ENCODE measurements at regions not wholly inside any gene's neighbourhood (a gene's known extent, or its start where the extent isn't known, plus 50 kb on each side); places are given as distances from the start of the nearest gene placed in this dataset.
"Not testable (repeated sequence)": the region's sequence is repeated elsewhere in the genome, so short reads cannot be mapped to it uniquely, and the experiment has no call there.

DNA sequence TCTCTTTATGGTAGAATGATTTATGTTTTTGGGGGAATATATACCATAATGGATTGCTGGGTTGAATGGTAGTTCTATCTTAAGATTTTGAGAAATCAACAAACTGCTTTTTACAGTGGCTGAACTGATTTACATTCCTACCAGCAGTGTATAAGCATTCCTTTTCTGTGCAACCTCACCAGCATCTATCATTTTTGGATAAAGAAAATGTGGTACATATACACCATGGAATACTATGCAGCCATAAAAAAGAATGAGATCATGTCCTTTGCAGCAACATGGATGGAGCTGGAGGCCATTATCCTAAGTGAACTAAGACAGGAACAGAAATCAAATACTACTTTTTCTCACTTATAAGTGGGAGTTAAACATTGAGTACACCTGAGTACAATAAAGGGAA, 746.4 kb downstream of the MAT2B start:
- in situ Hi-C loops (cut with HindIII; ENCODE audit: low sequenced_read_pairs) = not testable (repeated sequence)

DNA sequence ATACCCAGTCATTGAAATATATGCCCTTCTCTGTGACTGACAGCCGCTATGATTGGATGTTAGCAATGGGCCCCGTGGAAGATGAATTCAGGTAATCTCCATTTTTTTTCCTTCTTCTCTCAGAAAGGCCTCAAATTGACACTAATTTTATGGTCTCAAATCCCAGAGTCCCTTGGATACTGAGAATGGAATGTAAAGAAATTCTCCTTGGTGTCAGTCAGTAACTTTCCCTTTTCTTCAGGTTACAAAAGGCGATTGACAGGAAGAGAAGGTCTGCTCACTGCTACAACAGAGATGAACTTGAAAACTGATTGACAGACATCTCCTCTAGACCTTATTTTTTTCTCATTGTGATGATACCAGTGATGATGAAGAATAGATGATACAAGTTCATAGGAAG, 748.3 kb downstream of the MAT2B start:
- in situ Hi-C loops (cut with HindIII; ENCODE audit: low sequenced_read_pairs) = no loop called here

DNA sequence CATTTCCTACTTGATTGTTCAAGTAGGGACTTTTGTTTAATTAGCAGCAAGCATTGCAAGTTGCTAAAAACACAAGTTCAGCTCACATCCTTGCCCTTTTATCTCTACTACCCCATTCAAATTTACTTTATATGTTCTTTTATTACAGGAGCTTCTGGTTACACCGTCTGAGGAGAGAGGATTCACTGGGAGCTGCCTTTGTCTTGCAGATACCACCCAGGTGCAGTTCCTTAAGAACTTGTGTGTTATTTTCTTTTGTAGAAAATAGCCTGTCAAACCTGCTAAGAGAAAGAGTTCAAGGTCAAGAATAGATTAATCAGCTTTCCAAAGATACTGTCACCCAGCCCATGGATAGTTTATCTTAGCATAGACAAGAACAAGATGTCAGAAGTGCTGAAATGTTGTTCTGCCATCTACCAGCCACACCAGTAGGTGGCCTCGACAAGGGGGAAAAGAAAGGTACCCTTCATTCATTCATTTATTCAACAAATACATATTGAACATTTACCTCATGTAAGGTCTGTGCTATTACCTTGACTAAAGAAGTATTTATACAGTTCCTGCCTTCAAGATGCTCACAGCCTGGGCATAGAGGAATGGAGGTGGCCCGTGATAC, 750.3 kb downstream of the MAT2B start:
- in situ Hi-C loops (cut with HindIII; ENCODE audit: low sequenced_read_pairs) = no loop called here

DNA sequence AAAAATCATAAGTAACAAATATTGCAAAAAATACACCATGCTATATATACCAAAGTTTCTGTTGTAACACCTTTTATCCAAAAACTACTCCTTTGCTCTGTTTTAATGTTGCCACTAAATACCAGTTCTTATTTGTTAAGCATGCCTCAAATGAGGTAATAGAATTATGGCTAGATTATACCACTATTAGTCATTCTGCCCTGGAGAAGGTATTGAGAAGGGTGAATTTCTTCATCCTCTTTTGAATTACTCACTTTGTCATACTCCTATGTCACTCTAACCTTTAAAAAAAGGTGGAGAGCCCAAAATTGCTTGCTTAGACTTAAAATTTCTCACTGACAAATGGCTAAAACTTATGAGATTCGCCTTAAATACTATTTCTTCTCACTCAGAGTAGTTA, 750.9 kb downstream of the MAT2B start:
- in situ Hi-C loops (cut with HindIII; ENCODE audit: low sequenced_read_pairs) = no loop called here

DNA sequence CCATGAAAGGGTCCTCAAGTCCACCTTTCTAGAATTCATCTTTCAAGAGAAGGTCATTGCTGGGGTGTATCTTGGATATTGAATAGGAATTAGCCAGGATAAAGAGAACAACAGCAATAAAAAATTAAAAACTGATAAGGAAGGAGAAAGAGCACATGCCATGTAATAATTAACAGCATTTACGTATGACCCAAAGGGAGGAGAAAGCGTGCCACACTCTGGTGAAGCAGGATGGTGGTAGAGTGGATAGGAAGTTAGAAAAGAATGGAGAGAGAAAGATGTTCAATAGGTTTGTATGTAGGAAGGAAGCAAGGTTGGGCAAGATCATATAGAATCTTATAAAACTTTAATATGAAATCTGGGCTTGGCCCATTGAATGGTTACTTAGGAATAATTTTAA, 751.5 kb downstream of the MAT2B start:
- in situ Hi-C loops (cut with HindIII; ENCODE audit: low sequenced_read_pairs) = no loop called here

DNA sequence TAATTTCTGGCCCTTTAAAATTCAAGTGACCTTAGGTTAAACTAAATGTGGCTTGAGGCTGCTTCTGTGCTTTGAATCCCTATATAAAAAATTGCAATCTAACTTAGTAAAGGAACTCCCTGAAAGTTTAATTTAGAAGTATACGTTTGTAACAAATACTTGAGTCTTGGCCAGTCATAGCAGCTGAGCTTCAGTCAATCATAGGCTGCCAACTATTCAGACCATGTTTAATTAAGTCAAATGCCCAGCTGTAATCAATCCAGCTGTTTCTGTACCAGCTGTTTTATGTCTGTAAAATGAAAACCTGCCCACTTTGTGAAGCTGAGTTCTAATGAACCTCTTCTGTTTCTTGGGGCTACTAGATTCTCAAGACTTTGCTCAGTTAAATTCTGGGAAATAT, 760.1 kb downstream of the MAT2B start:
- in situ Hi-C loops (cut with HindIII; ENCODE audit: low sequenced_read_pairs) = no loop called here

DNA sequence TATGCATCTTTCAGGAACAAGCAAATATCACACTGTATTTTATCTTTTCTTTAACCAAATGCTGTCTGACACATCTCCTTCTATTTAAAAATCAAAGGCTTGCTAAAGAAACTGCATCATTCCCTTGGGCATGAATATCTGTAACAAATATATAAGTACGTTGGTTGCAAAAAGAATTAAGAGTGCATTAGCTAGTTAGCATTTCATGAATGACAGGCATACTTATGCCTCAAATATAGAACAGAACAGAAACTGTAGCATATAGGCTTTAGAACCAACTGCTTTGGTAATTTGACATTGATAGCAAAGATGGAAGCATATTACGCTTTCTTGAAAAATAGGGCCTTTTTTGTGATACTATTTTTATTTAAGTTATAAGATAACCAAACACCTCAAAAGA, 761.2 kb downstream of the MAT2B start:
- in situ Hi-C loops (cut with HindIII; ENCODE audit: low sequenced_read_pairs) = no loop called here

DNA sequence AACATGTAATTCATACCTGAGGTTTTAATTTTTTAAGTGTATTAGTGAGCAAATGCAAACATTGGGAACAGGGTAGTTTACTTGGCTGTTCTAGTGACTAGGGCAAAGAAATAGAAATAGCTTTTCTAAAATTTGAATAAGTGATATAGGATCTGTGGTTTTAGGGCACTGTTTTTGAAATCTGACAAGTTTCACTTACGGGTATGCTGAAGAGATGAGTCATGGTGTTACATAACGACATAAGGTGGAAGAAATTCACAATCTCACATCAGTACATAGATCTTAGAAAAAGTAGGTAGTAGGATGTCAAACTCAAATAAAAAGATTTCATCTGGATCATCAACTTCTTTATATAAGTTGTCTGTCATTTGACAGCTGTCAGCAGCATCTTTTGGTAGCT, 772.3 kb downstream of the MAT2B start:
- in situ Hi-C loops (cut with HindIII; ENCODE audit: low sequenced_read_pairs) = no loop called here

DNA sequence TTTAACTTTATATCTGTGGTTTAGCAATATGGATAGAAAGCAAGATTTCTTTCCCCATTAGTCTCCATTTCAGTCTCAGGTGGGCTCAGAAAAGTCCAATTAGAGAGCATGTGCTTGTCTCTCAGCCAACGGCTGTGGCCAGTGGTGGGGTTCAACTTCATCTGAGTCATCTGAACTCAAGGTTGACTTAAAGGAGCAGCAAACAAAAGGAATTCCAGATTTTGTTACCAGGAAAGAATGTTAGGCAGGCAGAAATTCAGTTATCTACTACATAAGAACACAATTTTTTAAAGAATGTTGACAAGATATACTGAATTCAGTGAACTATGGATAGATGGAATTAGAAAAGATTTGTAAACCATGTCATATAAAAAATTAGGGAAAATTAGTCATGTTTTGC, 784.1 kb downstream of the MAT2B start:
- in situ Hi-C loops (cut with HindIII; ENCODE audit: low sequenced_read_pairs) = no loop called here

DNA sequence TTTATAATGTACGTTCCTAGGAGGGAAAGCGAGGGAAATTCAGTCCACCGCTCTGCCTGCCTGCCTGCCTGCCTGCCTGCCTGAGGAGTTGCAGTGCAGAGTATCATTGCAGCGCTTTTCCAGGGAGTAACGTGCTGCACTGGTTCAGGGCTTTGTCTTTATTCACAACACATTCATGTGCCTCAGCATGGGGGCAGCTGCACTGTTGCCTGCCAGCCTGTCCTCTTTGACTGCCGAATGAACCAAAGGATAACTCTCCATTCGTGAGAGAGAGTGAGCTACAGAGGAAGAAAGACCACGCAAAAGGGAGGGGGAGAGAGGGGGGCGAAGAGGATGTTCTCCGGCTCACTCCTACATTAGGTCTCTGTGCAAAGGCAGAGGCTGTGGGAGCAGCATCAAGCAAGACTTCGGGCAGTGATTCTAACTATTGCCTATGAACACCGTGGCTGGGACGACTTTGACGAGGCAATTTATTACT, 791.2 kb downstream of the MAT2B start:
- in situ Hi-C loops (cut with HindIII; ENCODE audit: low sequenced_read_pairs) = no loop called here

DNA sequence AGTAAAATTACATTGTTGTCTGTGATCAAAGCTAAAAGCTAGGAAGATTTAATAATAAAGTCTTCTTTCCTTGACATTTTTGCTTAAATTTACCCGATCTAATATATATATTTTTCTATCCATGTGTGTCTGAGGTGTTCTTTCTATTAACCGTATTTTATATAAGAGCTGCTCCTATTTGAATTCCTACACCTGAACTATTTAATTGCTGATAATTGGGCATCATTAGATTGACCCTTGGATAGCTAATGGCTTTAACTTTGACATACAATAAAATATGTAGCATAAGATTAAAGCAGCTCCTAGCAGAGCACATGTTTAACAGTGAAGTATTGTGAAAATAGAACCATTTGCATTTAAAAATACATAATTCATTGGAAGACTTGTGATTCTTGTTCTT, 792.7 kb downstream of the MAT2B start:
- in situ Hi-C loops (cut with HindIII; ENCODE audit: low sequenced_read_pairs) = no loop called here

DNA sequence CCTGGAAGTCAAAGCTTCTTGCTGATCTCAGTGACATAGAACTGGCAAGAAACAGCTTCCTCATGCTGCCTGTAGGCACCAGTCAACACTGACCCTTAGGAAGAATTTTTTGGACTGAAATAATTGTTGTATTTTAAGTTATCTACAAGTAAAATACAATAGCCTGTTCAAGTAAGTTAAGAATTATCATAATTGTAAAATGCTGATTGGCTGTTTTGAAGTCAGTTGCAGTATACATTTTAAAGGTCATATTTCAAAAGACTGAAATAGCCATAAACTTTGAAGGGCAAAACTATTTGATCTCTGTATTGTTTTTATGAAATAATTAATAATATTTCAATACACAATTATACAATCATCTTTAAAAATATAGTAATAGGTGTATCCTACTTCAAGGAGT, 794.9 kb downstream of the MAT2B start:
- in situ Hi-C loops (cut with HindIII; ENCODE audit: low sequenced_read_pairs) = no loop called here

DNA sequence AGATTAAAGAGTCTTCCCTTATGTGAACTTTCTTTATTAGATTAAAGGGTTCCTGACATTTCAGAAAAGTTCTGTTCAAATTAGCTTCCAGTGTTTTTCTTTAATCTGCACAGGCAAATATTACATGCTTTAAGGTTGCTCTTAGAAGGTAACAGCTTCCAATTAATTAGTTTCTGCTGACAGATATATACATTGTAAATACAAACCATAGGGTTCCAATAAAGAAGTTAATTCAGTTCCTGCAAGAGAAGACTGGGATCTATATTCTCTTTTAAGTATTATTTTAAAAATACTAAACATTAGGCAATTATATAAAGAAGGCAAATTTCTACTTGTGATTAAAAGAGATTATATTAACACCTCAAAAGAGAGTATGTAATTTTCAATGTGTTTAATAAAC, 795.7 kb downstream of the MAT2B start:
- in situ Hi-C loops (cut with HindIII; ENCODE audit: low sequenced_read_pairs) = no loop called here

DNA sequence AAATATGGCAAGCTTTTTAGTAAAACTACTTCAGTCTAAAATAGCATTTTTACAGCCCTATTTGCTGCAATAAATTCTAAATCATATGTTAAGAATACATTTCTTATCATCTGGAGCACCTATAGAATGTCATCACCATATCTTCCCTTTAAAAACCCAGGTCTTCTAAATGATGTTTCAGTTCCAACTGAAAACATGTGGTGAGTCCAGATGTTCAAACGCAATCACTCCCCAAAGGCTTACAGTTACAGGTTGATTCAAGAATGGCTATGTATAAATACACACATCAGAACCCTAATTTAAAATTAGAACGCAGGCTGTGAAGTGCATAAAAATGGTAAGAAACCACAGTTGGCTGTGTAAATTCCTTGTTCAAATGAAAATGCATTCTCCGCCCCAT, 796.3 kb downstream of the MAT2B start:
- in situ Hi-C loops (cut with HindIII; ENCODE audit: low sequenced_read_pairs) = no loop called here

DNA sequence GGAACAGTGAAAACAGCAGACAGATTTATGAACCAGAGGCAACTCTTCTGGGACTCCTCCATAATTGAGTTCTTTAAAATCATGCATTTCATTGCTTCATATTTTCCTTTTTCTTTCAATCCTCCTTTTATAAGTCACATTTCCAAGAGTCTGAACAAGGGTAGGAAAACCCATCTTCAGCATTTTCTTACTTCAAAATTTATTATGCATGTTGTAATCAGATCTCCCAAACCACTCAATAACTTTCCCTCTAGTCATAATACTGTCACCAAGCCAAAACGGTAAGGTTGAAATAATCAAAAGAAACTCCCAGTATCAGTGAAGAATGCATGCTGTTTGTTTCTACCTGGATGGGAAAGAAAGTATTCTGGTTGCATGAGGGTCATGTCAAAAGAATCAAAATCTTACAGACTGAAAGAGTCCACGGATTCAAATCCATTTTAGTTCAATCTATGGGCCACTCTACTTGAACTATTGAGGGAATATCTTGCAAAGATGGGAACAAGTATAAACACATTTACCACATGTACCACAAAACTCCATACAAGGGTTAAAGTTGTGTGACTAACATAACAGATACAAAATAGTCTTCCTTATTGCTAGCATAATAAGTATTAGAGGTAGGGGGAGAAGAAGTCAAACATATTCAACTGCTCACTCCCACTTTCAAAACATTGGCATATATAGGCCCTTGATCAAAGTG, 797.3 kb downstream of the MAT2B start:
- in situ Hi-C loops (cut with HindIII; ENCODE audit: low sequenced_read_pairs) = no loop called here

DNA sequence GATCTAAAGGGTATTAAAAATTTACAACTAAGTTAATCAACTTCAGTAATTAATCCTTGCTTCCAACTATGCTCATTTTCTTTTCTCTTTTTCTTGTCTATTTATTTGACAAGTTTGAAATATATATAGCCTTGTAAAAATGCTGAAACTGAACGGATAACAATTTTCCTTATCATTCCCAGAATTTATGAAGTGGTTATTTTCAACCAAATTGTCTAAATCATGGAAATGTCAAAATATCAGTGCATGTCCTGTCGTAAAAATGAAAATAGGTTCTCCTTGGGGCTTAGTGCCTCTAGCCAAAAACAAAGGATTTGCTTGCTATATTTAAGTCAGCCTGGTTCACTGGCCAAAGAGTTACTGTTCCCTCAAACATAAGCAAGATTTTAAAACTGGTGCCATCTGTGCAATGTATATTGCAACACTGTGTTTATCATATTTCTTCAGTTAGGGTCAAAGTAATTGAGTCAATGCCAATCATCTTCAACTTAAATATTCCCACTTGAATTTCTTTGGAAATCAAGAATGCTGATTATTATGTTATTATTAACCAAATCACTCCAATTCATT, 798.3 kb downstream of the MAT2B start:
- in situ Hi-C loops (cut with HindIII; ENCODE audit: low sequenced_read_pairs) = no loop called here

DNA sequence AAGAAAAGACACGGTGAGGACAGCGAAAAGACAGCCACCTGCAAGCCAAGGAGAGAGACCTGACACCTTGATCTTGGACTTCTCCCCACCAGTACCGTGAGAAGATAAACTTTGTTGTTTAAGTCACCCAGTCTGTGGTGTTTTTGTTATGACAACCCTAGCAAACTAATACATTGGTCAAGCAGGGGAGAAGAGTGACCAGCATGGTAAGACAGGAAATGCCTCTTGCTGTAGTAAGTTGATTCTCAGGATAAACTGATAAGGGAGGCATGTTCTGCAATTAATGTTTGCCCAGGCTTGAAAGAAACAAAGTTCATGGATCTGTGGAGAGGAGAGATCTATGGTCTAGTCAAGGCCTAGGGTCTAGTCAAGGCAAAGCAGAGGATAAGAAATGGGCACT, 801.2 kb downstream of the MAT2B start:
- in situ Hi-C loops (cut with HindIII; ENCODE audit: low sequenced_read_pairs) = no loop called here

DNA sequence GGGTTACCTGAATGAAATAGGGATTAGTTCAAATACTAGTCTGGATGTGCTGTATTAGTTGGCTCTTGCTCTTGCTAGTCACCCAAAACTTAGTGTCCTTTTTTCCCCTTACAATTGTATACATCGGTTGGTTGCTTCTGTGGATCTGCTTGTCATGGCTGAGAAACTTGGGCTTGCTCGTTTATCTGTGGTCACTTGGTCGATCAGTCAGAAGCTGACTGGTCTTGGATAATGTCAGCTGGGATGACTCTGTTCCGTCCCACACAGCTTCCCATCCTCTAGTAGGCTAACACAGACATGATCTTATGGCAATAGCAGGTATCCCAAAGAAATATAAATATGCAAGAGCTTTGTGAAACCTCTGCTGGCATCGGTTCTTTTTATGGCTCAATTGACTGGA, 807.4 kb downstream of the MAT2B start:
- in situ Hi-C loops (cut with HindIII; ENCODE audit: low sequenced_read_pairs) = no loop called here

DNA sequence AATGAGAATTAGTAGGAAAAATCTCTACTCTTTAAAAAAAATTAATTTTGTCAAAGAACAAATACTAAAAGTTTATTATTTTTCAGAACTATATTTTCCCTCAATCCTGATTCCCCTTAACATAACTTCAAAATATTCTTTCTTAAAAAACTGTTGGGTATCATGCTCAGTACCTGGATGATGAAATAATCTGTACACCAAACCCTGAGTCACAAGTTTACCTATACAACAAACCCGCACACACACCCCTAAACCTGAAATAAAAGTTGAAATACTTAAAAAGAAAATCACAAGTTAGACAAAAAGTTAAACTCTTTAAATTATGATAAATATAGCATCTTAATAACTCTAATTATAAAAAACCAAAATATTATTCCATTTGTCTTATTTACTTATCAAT, 812.3 kb downstream of the MAT2B start:
- in situ Hi-C loops (cut with HindIII; ENCODE audit: low sequenced_read_pairs) = loop anchor here (5.0 kb wide), 1 partner anchor 40 kb away; no protein-coding TSS in a partner anchor

DNA sequence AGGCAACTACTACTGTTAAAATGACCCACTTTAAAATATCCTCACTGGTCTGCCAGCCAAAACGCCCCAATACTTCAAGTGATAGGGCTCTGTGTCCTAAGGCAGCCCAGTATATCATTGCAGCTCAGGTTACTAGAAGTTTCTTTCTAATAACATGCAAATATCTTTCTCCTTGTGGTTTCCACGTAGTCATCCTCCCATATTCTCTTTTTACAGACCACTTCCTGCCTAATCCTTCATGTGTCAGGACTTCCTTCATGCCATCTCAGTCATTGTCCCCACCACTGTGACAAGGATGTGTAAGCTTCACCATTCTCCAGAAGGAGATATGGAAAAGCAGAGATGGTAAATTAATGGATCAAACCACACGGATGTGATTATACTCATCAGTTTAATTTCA, 813.7 kb downstream of the MAT2B start:
- in situ Hi-C loops (cut with HindIII; ENCODE audit: low sequenced_read_pairs) = loop anchor here (5.0 kb wide), 1 partner anchor 38 kb away; no protein-coding TSS in a partner anchor

DNA sequence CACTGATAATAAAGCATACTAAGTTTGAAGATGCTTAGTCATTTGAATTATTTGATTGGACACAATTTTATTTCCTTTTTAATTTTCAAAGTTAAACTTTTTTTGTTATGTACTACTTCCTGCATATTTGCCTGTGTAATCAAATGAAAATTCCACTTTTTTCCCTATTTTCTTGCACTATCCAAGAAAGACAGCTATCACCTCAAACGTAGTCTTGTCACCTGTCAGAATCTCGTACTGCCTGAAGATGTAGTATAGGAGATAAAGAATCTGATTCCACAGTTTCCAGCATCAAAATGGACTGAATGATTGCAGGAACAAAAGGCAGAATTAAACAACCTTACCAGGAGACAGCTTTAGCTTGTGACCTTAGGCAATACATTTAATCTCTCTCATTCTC, 818.8 kb downstream of the MAT2B start:
- in situ Hi-C loops (cut with HindIII; ENCODE audit: low sequenced_read_pairs) = no loop called here

DNA sequence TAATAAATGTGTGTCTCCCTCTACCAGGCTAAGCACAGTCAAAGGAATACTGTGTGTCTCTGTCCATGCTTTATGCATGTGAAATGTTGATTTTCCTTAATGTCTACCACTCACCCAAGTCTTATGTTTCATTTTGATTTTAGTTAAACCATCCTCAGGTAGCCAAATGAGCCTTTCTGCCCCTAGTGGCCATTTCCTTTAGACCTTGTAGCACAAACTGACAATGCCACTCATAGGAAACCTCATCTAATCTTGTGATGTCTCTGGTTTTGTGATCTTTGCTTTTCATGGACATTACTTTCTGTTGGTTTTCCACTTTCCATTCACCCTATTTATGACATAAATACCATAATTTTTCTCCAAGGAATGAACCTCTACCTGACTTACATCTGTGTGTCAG, 820.8 kb downstream of the MAT2B start:
- in situ Hi-C loops (cut with HindIII; ENCODE audit: low sequenced_read_pairs) = no loop called here
